RCC 7860 (cell line): ENCODE measurements at regions not wholly inside any gene's neighbourhood (a gene's known extent, or its start where the extent isn't known, plus 50 kb on each side); places are given as distances from the start of the nearest gene placed in this dataset.

Source experiments
- DNase-seq: peaks from one replicate; pipeline ENCODE4 v3.0.0-alpha.2; 2015; ENCODE audit warnings: low spot score
- FAIRE-seq: peaks from 2 replicates; lab custom pipeline; 2012; peaks lifted over from hg19 to GRCh38; lab: Jason Lieb, UNC

DNA sequence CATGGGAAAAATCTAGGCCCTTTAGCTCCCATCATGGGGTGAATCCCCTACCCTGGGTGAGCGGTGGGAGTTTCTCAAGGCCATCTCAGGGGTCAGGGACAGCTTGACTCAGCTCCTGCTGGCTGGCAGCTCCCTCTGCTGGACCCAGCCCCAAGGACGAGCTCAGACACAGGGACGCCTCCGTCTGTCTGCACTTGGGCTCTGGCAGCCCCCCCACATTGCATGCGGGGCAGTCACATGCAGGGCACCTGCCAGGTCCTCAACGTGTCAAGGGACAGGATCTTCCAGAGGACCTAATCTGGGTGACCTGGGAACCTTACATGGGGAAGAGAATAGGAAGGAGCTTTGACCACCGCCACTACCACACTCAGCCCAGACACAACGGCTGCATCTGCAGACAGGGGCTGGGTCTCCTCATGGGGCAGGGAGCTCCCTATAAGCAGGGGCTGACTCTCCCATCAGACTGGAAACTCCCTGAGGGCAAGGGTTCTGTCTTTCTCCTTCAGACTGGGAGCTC lies 173.4 kb downstream of the MRPL14 start:
- FAIRE-seq (no peak), DNase-seq (no peak)

DNA sequence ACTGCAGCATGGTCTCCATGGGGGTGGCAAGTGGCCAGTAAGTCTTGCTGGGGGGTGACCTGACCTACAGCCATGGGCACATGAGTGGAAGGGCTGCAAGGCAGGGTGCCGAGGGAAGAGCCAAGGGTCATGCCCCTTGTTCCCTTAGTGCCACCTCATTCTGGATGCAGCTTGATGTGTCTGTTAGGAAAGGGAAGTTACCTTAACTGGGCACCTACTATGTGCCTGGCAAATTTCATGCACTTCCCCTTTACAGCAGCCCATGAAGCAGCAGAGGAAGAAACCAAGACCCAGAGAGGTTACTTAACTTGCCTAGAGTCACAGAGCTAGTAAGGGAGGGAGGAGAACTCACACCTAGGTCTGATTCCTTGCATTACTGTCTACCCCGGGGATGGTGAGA lies 174.0 kb downstream of the MRPL14 start:
- FAIRE-seq = no peak
- DNase-seq = no peak

GRCh38 chr6:43952746-43953145 lies 174.5 kb downstream of the MRPL14 start:
- no peak for FAIRE-seq
- no peak for DNase-seq

- DNase-seq = no peak
- FAIRE-seq = no peak
These were observed 175.2 kb downstream of the MRPL14 start for GRCh38 chr6:43951756-43952675.

- FAIRE-seq (no peak), DNase-seq (no peak)
These were observed 176.0 kb downstream of the MRPL14 start for GRCh38 chr6:43951063-43951755.

DNA sequence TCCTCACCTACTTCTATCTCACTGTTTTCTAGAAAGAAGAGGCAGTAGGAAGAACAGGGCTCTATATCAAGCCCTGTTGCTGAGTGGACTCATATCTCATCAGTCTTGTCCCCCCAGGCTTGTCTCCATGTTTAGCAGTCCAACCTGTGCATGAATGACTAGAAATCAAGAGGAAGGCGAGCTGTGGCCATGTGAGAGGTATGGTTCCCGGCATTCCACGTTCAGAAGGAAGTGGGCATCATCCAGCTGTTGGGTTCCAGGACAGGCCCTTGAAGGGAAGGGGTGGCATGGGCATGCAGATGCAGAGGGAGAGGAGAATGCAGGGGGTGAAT lies 176.6 kb downstream of the MRPL14 start:
- DNase-seq (no peak), FAIRE-seq (no peak)

DNA sequence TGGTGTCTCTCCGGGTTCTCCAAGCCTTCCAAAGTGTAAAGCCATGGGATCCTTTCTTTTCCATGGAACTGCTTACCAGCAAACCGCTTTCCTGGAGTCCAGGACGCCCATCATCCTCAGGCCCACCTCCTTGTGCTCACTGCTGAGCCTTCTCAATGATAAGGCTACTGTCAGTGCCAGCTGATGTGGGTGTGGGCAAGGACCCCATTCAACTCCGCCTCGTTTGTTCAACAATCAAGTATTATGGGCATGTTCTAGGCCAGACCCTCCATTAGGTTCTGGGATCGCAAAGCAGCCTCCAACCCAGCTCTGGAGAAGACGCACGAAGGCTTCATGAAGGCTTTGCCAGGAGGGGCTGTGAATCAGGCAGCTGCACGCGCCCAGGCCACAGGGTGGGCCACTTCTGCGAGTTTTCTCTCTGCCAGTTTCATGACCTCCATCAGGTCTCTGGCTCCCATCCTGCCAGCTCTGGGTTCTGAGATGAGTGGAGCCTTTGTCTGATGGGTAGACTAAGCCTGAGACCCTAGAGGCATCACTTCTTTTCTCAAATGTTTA lies 177.1 kb downstream of the MRPL14 start:
- DNase-seq = no peak
- no peak for FAIRE-seq

GRCh38 chr6:43949551-43949991 lies 177.7 kb downstream of the MRPL14 start:
- no peak for DNase-seq
- no peak for FAIRE-seq

DNA sequence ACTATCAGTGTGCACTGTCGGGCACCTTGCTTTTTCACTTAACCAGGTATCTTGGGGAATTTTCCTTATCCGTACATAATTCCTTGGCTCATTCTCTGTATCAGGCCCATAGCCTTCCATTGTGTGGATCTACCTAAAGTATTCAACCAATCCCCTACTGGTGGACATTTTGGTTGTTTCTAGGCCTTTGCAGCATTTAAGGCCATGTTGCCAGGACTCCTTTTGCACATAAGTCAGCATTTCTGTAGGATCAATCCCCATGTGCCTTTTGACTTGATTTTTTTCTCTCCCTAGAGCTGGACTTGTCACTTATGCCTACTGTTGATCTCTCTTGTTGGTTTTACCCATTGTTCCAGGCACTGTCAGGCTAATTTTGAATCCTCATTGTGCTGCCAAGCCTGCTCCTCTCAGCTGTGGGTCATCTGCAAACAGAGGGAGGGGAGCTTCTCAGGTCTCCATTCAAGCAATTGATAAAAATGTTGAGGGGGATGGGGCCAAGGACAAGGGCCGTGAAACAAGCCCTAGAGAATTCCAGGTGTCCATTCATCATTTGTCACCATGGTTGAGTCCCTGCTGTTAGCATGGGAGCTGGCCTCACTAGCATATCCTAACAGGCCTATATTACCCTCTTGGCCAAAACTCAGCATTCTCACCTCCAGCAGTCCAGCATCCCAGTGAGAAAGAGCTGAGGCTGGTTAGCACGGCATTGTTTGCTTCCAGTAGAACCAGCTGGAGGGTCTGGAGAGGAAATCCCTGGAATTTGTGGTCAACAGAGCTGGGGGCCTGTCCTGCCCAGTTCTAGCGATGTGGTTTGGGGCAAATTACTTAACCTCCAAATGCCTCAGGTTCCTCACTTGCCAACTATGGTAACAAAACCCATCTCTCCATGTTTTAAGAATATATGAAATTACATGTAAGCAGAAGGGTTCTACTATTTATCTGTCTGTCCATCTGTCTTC lies 178.4 kb downstream of the MRPL14 start:
- peak; percentile 4 for DNase-seq
- no peak for FAIRE-seq

DNA sequence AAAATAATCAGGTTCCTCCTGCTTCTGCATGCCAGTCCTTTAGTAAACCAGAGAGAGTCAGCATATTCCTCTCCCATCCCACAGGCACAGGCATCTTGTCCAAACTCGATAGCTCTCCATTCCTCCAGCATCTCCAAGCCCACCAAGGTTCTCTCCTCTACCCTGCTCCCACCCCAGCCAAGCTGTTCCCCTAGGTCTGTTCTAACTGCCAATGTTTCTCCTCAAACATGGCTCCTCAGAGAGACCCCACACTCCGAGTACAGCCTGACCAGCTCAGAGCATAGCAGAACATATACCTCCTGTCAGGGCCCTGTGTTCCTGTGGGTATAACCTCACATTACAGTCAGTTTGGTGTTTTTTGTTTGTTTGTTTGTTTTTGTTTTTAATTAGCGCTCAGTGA lies 177.8 kb downstream of the VEGFA start:
- DNase-seq = no peak
- no peak for FAIRE-seq

GRCh38 chr6:43946641-43947363 lies 176.8 kb downstream of the VEGFA start:
- FAIRE-seq (no peak), DNase-seq (no peak)

- no peak for FAIRE-seq
- no peak for DNase-seq
These were observed 175.7 kb downstream of the VEGFA start for GRCh38 chr6:43945768-43946080.

DNA sequence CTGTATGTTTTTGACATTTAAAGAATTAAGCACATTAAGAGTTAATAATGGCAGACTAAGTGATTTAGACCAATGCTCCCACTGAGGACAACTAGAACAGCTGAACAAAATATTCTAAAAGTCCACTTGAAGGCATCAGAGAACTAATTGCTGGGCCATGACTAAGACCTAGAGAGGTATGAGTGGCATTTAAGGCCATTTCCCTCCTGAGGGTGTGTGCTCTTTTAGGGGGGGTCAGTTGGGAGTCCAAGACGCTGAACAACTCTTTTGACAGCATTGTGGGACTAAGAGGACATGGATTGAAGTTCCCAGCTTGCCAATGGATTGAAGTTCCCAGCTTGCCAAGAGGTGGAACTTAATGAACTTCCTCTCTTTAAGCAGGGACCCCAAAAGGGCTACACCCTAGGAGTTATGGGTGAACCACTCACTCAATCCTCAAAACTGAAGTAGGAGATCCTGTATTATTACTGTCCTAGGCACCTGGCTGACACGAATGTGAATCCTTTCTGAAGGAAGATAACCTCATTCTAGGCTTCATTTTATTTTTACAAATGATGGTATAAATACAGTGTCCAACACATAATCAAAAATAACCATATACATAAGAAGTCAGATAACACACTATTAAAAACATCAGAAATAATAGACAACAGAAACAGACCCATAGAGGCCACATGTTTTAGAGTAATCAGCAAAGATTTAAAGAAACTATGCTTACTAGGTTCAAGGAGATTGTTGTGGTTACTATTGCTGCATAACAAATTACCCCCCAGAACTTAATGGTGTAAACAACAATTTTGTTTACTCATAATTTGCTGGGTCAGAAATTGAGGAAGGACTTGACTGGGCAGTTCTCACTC lies 175.1 kb downstream of the VEGFA start:
- FAIRE-seq (no peak), DNase-seq (no peak)

- DNase-seq (no peak), FAIRE-seq (no peak)
These were observed 173.8 kb downstream of the VEGFA start for GRCh38 chr6:43943781-43944250.

DNA sequence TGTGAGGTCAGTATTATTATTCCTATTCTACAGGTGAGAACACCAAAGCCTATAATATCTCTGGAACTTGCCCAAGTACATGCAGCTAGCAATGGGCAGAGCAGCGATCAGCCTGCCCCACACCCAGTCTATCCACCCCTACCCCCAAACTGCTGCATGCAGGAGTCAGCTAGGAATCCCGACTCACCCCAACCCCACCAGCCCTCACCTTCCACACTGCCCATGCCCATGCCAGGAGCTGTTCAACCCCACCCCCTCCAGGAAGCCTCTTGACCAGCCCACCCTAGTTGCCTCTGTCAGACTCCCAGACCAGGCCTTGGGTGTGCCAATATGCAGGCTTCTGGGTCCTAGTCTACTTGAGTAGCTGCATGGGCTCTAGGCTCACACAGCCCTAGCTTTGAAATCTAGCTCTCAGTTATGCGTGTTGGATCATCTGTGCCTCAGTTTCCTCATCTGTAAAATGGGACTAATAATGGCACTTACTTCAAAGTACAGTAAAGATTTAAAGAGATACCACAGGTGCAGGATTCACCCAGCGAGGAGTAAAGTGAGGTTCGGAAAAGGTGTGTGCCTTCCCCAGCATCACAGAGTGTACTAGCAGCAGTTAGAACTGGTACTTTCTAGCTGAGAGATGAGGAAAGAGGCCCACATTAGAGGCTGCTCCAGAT lies 173.2 kb downstream of the VEGFA start:
- DNase-seq (no peak), FAIRE-seq (no peak)

DNA sequence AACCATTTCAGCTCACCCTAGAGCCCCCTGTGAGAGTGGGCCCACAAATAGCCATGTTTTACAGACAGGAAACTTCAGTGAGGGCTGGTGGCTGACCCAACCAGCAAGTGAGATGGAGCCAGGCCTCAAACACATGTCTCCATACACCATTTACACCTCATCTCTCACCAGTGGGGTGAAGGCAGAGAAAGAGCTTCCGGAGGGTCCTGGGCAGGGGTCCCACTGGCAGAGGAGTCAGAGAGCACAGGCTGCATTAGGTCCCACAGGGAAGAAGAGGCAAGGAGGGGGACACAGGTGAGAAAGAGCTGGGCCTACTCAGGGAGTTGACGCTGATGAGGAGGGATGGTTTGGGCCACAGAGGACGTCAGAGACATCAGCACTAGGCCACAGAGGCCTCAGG lies 172.6 kb downstream of the VEGFA start:
- no peak for DNase-seq
- no peak for FAIRE-seq

- DNase-seq = no peak
- FAIRE-seq = no peak
These were observed 172.0 kb downstream of the VEGFA start for GRCh38 chr6:43942011-43942442.

DNA sequence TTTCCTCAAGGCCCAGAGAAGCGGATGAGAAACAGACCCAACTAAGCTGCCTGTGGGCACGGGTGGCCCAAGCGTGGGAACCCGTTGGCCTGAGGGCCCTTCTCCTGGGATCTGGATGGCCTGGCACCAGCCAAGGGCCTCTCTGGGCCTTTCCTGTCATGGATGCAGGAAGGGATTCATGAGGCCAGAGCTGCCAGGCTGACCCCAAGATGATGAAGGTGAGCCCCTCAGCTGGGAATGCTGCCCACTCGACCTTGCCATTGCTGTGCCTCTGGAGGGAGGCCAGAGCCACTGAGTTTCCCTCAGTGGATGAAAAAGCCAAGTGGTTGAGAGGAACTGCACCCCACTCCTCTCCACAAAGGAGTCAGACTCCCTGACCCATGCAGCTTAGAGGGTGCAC lies 171.2 kb downstream of the VEGFA start:
- DNase-seq (no peak), FAIRE-seq (no peak)
